Stimulated activated CD4-positive, alpha-beta T cell treated with anti-CD3 and anti-CD28 coated beads, Interleukin-4, amount 100 ng/mL, for 4 hours (primary cell): ENCODE measurements at regions not wholly inside any gene's neighbourhood (a gene's known extent, or its start where the extent isn't known, plus 50 kb on each side); places are given as distances from the start of the nearest gene placed in this dataset.

ENCODE experiments used
- DNase-seq, 2 experiments: peaks; one replicate each; pipeline ENCODE4 v3.0.0-alpha.2; 2020

DNA sequence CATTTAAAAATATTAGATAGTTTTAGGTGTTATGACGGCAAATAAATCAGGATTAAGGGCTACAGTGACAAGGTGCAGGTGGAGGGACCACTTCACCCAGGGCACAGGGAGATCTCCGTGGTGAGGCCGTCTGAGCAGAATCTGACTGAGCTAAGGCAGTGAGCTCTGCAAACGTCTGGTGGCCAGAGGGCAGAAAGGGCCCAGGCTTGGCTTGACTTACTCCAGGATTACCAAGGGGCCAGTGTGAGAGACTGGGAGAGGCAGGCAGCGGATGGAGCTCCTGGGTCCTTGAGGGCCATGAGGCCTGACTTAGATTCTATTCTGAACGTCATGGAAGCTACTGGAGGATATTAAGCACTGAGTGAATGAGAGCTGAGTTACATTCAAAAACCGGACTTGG is 125.9 kb upstream of the B3GAT1 start:
- DNase-seq = no peak

- no peak for DNase-seq
Observed at GRCh38 chr11:134537296-134537695, 125.3 kb upstream of the B3GAT1 start.

- no peak for DNase-seq
Observed at GRCh38 chr11:134536677-134537076, 124.6 kb upstream of the B3GAT1 start.

- no peak for DNase-seq
Observed at GRCh38 chr11:134536219-134536618, 124.2 kb upstream of the B3GAT1 start.

DNA sequence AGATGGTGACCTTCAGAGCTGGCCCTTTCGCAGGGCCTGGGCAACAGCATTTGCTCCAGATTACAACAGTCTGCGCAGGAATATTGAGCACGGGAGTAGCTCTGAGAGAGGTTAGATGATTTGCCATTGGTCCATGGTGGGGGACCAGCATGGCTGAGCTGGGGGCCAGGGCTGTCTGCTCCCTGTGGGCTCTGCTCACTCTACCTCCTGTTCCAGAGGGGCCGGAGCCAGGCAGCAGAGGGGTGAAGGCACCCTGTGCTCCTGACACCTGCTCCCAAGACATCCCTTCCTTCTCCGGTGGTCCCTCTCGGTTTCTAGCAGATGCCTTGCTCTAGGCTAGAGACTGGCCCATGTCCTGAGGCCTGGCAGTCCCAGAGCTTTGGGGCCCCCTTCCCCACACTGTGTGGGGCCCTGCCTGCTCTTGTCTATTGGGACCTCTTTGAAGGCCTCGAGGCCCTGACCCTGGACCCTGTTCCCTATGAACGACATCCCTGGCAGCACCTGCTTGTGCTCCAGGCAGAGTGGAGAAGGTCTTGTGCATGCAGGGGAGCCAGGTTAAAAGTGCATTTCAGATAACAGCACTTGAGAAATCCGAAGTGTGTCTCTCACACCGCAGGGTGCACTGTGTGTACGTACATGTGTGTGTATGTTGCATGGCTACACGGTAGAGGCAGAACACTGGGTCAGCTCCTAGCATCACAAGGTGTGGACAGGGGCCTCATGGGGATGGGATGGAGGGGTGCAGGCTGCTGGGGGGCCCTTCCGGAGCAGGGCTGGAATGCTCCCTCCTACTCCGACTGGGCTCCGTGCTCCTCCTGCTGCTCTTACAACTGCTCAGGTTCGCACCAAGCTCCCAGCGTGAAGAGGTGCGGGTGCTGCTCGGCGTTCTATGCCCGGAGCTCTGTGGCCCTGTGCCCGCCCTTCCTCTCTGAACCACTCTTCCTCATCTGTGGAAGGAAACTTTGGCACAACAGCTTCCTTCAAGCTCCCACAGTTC is 123.3 kb upstream of the B3GAT1 start:
- no peak for DNase-seq

- no peak for DNase-seq
Observed at GRCh38 chr11:134533511-134533910, 121.5 kb upstream of the B3GAT1 start.

DNA sequence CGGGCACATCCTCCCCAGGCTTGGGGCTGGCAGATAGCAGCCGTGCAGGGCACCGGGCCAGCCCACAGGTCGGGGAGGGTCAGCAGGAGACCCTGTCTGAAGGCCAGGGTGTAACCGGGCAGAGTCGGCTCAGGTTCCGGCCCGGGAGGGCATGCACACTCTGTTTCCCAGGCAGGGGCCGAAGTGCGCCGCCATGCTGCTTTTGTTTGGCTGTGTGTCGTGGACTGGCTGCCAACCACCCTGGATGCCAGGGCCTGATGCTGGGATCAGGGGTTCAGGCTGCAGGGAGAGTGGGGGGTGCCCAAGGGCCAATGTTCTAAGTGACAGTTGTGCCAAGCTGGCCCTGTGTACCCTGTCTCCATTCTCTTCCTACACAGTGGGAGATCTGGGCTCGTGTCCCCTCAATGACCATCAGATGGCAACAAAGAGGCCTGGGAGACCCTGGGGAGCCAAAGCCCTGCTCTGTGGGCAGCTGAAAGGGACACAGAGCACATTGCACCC is 120.9 kb upstream of the B3GAT1 start:
- DNase-seq = no peak

GRCh38 chr11:134532131-134532920 is 120.3 kb upstream of the B3GAT1 start:
- DNase-seq = no peak

DNA sequence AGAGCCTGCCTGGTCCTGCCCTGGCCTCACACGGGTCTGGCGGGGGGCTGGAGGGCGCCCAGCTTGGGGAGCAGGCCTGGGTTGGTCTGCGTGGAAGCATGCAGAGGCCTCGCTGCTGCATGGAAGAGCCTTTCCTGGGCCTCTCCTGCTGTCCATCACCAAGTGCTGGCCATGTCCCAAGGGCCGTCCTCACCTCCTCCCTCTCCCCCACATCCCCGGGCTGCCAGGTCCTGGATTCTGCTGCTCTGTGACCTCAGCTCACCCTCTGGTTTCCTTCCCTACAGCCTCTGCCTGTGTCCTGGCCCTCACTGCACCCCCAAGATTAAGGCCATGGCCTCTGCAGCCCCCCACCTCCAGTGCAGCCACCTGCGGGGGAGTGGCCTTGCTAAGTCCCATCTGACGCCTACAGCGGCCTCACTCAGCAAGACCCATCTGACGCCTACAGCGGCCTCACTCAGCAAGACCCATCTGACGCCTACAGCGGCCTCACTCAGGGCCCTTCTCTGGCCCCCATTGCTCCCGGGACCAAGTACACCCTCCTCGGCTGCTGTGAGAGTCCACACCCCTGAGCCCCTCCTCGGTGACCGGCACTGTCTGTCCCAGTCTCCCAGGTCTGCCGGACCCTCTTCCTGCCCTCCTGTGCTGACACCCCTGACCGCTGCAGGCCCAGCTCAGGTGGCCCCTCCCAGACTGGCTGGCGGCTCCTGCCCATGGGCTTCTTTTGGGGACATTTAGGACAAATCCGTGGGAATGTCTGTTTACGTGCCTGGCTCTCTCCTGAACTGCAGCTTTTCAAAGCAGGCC is 119.5 kb upstream of the B3GAT1 start:
- no peak for DNase-seq

- DNase-seq = no peak
Observed at GRCh38 chr11:134530636-134531326, 118.7 kb upstream of the B3GAT1 start.

DNA sequence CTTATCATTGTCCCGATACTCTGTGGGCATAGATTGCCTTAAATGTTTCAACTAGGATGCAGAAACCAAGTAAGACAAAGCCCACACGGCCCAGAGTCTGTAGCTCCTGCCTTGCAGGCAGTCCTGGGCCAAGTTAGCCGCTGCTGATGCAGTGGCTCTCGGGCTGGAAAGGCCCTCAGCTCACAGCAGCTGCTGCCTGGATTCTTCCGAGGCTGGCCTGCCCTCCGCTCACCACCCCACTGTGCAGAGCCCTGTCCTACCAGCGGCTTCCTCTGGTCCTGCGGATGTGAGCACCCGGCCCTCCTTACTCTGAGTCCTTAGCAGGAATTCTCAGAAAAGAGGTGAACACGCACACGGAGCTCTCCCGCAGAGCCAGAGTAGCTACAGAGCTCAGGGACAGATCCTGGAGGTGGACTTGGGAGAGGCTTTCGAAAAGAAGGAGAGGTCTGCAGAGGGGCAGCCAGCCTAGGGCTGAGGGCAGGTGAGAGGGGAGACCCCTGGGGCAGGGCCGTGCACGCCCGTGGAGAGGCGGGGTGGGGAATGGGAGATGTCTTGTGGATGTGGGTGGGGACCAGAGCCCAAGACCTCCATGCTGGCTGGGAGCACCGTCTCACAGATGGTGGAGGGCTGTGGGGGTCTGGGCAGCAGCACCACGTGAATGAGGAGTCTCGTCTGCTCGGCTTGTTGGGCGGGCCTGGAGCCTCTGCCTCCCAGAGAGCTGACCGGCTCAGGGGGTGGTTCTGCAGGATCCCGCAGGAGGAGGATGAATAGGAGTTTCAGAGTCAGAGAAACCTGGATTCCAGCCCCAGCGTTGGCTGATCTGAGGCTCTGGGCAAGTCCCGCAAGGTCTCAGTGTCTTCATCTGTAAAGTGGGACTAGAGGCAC is 117.4 kb upstream of the B3GAT1 start:
- DNase-seq = no peak

- DNase-seq = no peak
Observed at GRCh38 chr11:134528453-134528852, 116.4 kb upstream of the B3GAT1 start.

DNA sequence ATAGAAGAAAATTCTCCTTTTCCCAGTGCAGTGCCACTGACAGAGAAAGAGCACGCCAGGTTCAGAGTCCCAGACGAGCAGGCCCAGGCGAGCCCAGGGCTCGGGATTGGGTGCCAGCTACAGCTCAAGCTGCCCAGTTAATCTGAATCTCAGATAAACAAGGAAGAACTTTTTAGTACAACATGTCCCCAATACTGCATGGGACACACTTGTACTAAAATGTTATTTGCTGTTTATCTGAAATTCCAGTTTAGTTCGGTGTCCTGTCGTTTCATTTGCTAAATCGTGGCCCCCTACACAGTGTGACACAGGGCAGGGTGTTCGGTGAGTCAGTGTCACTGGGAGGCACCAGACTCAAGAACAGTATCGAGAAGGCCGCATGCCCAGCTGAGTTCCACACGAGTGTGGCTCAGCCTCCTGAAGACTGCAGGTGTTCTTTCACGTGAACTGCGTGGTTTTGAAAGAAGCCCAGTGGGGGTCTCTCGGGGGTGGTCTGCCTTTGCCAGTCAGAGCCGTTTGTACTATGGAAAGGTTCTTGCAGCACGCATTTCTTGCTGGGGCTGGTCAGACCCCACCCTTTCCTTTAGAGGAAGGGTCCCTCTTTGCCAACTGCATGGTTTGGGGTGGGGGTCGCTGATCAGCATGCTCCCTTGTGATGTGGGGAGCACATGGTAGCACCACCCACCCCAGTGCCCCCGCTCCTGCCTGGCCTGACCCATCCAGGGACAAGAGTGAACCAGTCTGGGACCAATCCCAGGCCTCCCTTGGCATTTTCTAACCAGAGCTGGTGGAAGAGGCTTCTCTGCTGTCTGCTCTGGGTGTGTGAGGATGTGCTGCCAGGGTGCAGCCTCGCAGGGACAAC is 115.6 kb upstream of the B3GAT1 start:
- no peak for DNase-seq

DNA sequence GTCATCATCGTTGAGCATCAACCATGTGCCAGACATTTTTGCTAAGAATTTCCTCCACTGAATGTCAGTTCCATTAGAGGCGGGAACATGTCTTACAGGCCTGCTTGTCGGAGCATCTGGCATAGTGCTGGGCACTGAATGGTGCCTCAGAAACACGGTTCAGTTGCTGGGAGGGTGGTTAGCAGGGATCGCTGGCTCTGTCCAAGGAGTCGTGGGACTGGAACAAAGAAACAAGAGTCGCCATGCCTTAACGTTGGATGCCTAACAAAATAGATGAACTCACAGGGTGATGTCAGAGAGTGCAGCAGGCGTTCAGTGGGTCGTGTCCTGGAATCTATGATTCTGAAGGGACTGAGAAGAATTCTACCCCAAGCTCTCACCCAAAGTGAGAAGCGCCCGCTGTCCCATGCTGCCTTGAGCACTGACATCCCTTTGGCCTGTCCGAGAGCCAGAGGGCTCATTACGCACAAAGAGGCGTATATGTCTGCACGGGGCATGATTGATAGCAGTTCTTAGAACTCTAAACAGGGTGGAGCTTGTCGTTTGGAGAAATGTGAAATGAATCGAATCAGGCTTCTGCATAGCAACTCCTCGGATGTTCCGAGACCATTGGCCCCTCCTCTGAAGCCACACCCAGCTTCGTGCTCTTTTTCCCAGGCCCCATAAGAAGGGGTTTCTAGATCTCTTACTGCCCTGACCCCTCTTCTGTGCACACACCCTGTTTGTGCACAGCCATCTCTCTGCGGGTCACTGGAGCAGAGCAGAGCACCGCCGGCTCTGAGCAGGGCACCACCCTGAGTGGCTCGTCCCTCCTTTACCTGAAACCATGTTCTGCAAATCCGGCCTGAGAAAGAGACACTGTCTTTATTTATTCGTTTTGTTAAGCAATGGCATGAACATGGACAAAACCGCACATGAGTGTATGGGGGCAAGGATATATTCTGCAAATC is 113.1 kb upstream of the B3GAT1 start:
- no peak for DNase-seq

DNA sequence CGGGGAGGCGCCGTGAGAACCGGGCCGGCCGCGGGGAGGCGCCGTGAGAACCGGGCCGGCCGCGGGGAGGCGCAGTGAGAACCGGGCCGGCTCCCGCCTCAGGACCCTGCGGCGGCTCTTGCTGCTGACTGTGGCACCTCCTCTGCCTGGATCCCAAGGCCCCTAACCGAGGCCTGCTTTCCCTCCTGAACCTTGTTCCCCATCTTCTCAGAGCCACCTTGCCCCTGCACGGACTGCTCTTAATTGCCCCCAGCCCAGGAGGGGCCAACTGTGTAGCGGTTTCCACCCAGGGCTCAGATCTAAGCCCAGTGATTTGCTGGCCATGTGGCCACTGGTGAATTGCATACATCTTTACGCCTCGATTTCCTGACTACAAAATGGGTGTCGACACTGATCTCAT is 112.2 kb upstream of the B3GAT1 start:
- no peak for DNase-seq

DNA sequence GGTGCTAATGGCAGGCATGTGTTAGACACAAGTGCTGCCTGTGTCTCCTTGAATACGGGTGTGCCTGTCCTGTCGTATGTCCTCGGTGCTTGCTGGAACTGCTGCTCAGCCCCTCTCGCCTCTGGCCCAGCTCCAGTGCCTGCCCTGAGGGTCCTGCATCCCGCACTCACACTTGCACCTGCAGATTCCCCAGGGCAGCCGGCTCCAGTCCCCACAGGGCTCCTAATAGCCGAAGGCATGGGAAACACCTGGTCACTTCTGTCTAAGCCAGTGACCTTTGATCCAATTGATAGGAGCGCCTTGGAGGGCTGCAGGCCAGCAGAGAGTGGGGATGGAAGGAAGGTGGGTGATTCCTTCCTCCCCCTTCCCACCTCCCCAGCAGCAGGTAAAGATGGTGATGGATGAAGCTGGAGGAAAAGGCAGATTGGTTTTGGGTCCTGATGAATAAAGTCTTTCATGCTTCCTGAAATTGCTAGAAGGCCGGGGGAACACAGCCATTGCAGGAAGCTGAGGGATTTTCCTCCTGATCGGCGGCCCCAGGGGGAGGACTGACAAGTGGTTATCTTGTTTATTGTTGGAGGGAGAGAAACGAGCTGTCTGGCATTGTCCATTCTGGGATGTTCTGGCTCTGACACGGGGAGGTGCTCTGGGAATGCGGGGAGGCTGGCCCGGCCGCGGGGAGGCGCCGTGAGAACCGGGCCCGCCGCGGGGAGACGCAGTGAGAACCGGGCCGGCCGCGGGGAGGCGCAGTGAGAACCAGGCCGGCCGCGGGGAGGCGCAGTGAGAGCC is 110.9 kb upstream of the B3GAT1 start:
- DNase-seq = no peak

GRCh38 chr11:134521452-134522289 is 109.6 kb upstream of the B3GAT1 start:
- DNase-seq = no peak
